B cell (primary cell): ENCODE measurements at regions not wholly inside any gene's neighbourhood (a gene's known extent, or its start where the extent isn't known, plus 50 kb on each side); places are given as distances from the start of the nearest gene placed in this dataset.

ENCODE experiments used
- ATAC-seq: fragments of 200-7000 bp; cut with Tn5 transposase; one replicate; pipeline ENCODE4 v1.10.0; 2021; ENCODE audit warnings: low read depth, mild to moderate bottlenecking, moderate number of reproducible peaks, moderate library complexity
- CTCF ChIA-PET: fragments of 350-600 bp; sonication (Branson Sonifier 250); formaldehyde crosslinking; loops from one replicate; lab custom pipeline; 2021; ENCODE audit warnings: antibody characterized with exemption, inconsistent platforms; lab: Charles Lee
- POLR2A ChIA-PET: fragments of 350-600 bp; sonication (Branson Sonifier 250); formaldehyde crosslinking; loops from one replicate; lab custom pipeline; 2021; ENCODE audit warnings: antibody characterized with exemption; lab: Charles Lee
- DNase-seq: peaks from one replicate; pipeline ENCODE4 v3.0.0; 2013
- H2AFZ ChIP-seq: 2 replicates; pipeline ENCODE4 v1.6.1; 2012; ENCODE audit warnings: mild to moderate bottlenecking, low read depth, low read length; ENCODE audit not compliant: insufficient read depth, poor library complexity, severe bottlenecking
- H3K27ac ChIP-seq, 2 donors: 1 replicate in 1 of 2; 2 replicates in 1 of 2; pipeline ENCODE4 v1.5.1; 2012 to 2013; ENCODE audit warnings: low read length in 2 of 2, mild to moderate bottlenecking in 2 of 2, moderate library complexity in 1 of 2
- H3K27me3 ChIP-seq, 4 experiments: fragments of 200-600 bp in 1 of 4; sonication (generic) in 1 of 4; replicated peaks in 1 of 4; 1 replicate in 2 of 4; 2 replicates in 2 of 4; pipeline versions ENCODE4 v1.6.1 to v1.7.0; 2013 to 2016; ENCODE audit warnings: low read length in 3 of 4, mild to moderate bottlenecking in 2 of 4, mixed read lengths in 1 of 4, moderate library complexity in 1 of 4; ENCODE audit not compliant: insufficient read depth in 4 of 4, control insufficient read depth in 3 of 4; ENCODE audit errors: control extremely low read depth in 1 of 4
- H3K36me3 ChIP-seq, 2 experiments: replicated peaks in 1 of 2; 1 replicate in 1 of 2; 2 replicates in 1 of 2; pipeline versions ENCODE4 v1.6.1 to v1.7.1; 2013; ENCODE audit warnings: low read length in 1 of 2; ENCODE audit not compliant: insufficient read depth in 2 of 2, control insufficient read depth in 1 of 2; ENCODE audit errors: control extremely low read depth in 1 of 2, extremely low read depth in 1 of 2
- H3K4me1 ChIP-seq, 2 donors: fragments of 200-600 bp in 1 of 2; sonication (generic) in 1 of 2; 1 replicate in 1 of 2; 2 replicates in 1 of 2; pipeline versions ENCODE4 v1.5.1 to v1.6.1; 2013 to 2017; ENCODE audit warnings: low read length in 2 of 2; ENCODE audit not compliant: control insufficient read depth in 2 of 2, insufficient read depth in 2 of 2
- H3K4me2 ChIP-seq: replicated peaks from 2 replicates; pipeline ENCODE3; 2012; ENCODE audit warnings: mild to moderate bottlenecking, low read depth, low read length; ENCODE audit not compliant: poor library complexity, severe bottlenecking
- H3K4me3 ChIP-seq, 5 experiments: fragments of 200-600 bp in 1 of 5; sonication (generic) in 1 of 5; 1 replicate in 3 of 5; 2 replicates in 2 of 5; pipeline versions ENCODE4 v1.5.1 to v1.7.0; 2011 to 2016; ENCODE audit warnings: low read length in 4 of 5, mild to moderate bottlenecking in 4 of 5, low read depth in 2 of 5, control low read depth in 1 of 5, moderate library complexity in 1 of 5; ENCODE audit not compliant: insufficient read depth in 1 of 5; ENCODE audit errors: control extremely low read depth in 1 of 5, extremely low read depth in 1 of 5
- H3K79me2 ChIP-seq: fragments of 200-600 bp; sonication (generic); one replicate; pipeline ENCODE4 v1.6.0; 2016; ENCODE audit warnings: low read length; ENCODE audit not compliant: control insufficient read depth, insufficient read depth
- H3K9ac ChIP-seq: fragments of 200-600 bp; sonication (generic); 2 replicates; pipeline ENCODE4 v1.6.1; 2017; ENCODE audit warnings: mild to moderate bottlenecking, low read length, moderate library complexity
- H3K9me3 ChIP-seq, 3 donors: one replicate each; pipeline versions ENCODE4 v1.6.1 to v1.7.1; 2013; ENCODE audit warnings: low read length in 2 of 3; ENCODE audit not compliant: control insufficient read depth in 2 of 3, insufficient read depth in 1 of 3; ENCODE audit errors: control extremely low read depth in 1 of 3
- H4K20me1 ChIP-seq: 2 replicates; pipeline ENCODE4 v1.6.0; 2012; ENCODE audit warnings: mild to moderate bottlenecking, low read length; ENCODE audit not compliant: insufficient read depth, control insufficient read depth, poor library complexity, severe bottlenecking
- H3K27ac Mint-ChIP-seq: one replicate; pipeline ENCODE4 v1.8.0; 2021; ENCODE audit warnings: mixed read lengths
- H3K27me3 Mint-ChIP-seq: one replicate; pipeline ENCODE4 v1.8.0; 2021; ENCODE audit warnings: mixed read lengths
- H3K4me1 Mint-ChIP-seq: one replicate; pipeline ENCODE4 v1.8.0; 2021; ENCODE audit warnings: mixed read lengths
- H3K4me3 Mint-ChIP-seq: one replicate; pipeline ENCODE4 v1.8.0; 2021; ENCODE audit warnings: mixed read lengths
- H3K9me3 Mint-ChIP-seq: one replicate; pipeline ENCODE4 v1.8.0; 2022; ENCODE audit warnings: mixed read lengths; ENCODE audit not compliant: insufficient read depth
- EZH2 ChIP-seq: IDR thresholded peaks from 2 replicates; pipeline ENCODE4 v1.6.1; 2012; ENCODE audit warnings: borderline replicate concordance, low read depth, mild to moderate bottlenecking, moderate library complexity, low read length; ENCODE audit not compliant: insufficient read depth, poor library complexity, severe bottlenecking
- WGBS: methylation state at CpG from one replicate; pipeline ENCODE4 v1.1.5; 2013; ENCODE audit warnings: missing lambda C conversion rate; ENCODE audit not compliant: insufficient coverage; 5-methylcytosine and 5-hydroxymethylcytosine counted together
- intact Hi-C: fragments of 100-400 bp; cut with micrococcal nuclease; formaldehyde crosslinking; loops from one replicate; pipeline ENCODE4 v1.10.0; 2022
- TF ChIP-seq, protein P1 (sequence below): fragments of 200-600 bp; IDR thresholded peaks from one replicate; pipeline ENCODE4 v1.8.0; 2022; ENCODE audit warnings: antibody characterized with exemption, mild to moderate bottlenecking

- peaks cover 15% of the 10 kb centered on the region for H3K27me3 Mint-ChIP-seq
- no peaks in the 10 kb centered on the region for H3K9me3 Mint-ChIP-seq
These were observed 312.4 kb downstream of the ZNF536 start for GRCh38 chr19:30684613-30685012.

DNA sequence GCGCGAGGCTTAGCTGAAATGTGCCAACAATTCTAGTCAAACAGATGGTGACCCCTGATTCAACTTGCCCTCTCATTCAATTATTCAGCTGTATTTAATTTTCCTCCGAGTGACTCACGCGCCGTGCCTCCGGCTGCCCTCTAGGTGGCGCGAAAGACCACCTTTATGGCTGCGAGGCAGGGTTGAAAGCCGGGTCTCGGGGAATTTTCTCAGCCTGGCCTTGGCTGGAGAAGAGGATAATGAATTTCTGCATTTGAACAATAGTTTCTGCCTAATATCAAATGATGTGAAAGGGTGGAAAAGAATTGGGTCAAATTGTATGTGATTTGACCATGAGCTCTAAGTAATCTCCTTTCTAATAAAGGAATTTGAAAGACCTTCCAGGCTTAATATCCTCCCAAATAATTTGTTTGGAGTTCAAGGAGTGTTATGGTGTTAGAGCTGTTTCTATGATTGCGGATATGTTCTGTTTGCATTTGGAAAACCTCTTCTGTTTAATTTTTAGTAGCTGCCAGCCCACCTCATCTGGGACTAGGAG, 310.9 kb downstream of the ZNF536 start:
- Histone ChIP-seq H2AFZ (no peak overlapping the region), H3K9ac (no peak overlapping the region), H3K79me2 (no peaks in the 10 kb centered on the region), H3K36me3 (no peaks in the 10 kb centered on the region), H3K4me1 (no peaks in the 10 kb centered on the region), H3K9me3 (peaks cover 0 to 4% (median 0%) of the 10 kb centered on the region in 3 donors), H3K4me3 (no peak overlapping the region), H3K4me2 (no peak overlapping the region), H3K27ac (no peak overlapping the region), H4K20me1 (no peaks in the 10 kb centered on the region), H3K27me3 (peaks cover 0 to 3% (median 0%) of the 10 kb centered on the region in 4 experiments)
- ChIA-PET POLR2A (no interaction called here), CTCF (interaction anchor here (0.8 to 2.9 kb wide), 5 partner anchors 9 to 1887 kb away, joined by 3 to 23 read pairs (median 5); no protein-coding TSS in a partner anchor)
- ATAC-seq (no peak), DNase-seq (peak; percentile 21)
- Mint-ChIP-seq H3K27me3 (peaks cover 7% of the 10 kb centered on the region), H3K4me3 (no peak overlapping the region), H3K4me1 (no peaks in the 10 kb centered on the region), H3K9me3 (no peaks in the 10 kb centered on the region), H3K27ac (no peak overlapping the region)
- TF ChIP-seq, protein P1, sequence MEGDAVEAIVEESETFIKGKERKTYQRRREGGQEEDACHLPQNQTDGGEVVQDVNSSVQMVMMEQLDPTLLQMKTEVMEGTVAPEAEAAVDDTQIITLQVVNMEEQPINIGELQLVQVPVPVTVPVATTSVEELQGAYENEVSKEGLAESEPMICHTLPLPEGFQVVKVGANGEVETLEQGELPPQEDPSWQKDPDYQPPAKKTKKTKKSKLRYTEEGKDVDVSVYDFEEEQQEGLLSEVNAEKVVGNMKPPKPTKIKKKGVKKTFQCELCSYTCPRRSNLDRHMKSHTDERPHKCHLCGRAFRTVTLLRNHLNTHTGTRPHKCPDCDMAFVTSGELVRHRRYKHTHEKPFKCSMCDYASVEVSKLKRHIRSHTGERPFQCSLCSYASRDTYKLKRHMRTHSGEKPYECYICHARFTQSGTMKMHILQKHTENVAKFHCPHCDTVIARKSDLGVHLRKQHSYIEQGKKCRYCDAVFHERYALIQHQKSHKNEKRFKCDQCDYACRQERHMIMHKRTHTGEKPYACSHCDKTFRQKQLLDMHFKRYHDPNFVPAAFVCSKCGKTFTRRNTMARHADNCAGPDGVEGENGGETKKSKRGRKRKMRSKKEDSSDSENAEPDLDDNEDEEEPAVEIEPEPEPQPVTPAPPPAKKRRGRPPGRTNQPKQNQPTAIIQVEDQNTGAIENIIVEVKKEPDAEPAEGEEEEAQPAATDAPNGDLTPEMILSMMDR, result peak; percentile 69
- TF ChIP-seq EZH2, result no peak
- 12% methylated on average over 7 of the region's 13 CpGs for WGBS
- intact Hi-C loops, result no loop called here

More at GRCh38 chr19:30684613-30685012, 312.4 kb downstream of the ZNF536 start:
- no peaks in the 10 kb centered on the region for H4K20me1 ChIP-seq
- no peaks in the 10 kb centered on the region for H3K79me2 ChIP-seq
- H3K9ac ChIP-seq, result no peak overlapping the region
- Mint-ChIP-seq H3K4me1 (no peaks in the 10 kb centered on the region), H3K4me3 (no peak overlapping the region), H3K27ac (no peak overlapping the region)
- H3K4me3 ChIP-seq, result no peak overlapping the region
- H3K27me3 ChIP-seq, result peaks cover 0 to 6% (median 0%) of the 10 kb centered on the region in 4 experiments
- ATAC-seq, result no peak
- intact Hi-C loops, result no loop called here
- no peaks in the 10 kb centered on the region for H3K4me1 ChIP-seq
- TF ChIP-seq, protein P1, result no peak
- no peak for TF ChIP-seq EZH2
- ChIA-PET CTCF (no interaction called here), POLR2A (no interaction called here)
- H2AFZ ChIP-seq, result no peak overlapping the region
- H3K36me3 ChIP-seq, result no peaks in the 10 kb centered on the region
- WGBS, result 92% methylated on average over 8 of the region's 10 CpGs
- peaks cover 0 to 4% (median 0%) of the 10 kb centered on the region in 3 donors for H3K9me3 ChIP-seq
- no peak overlapping the region for H3K27ac ChIP-seq
- H3K4me2 ChIP-seq, result no peak overlapping the region
- DNase-seq, result no peak
